CD8-positive, alpha-beta memory T cell (primary cell): ENCODE measurements at regions not wholly inside any gene's neighbourhood (a gene's known extent, or its start where the extent isn't known, plus 50 kb on each side); places are given as distances from the start of the nearest gene placed in this dataset.

Experiments used
- CTCF ChIA-PET: fragments of 350-600 bp; sonication (Branson Sonifier 250); formaldehyde crosslinking; loops from one replicate; lab custom pipeline; 2021; ENCODE audit warnings: antibody characterized with exemption; lab: Charles Lee
- POLR2A ChIA-PET: fragments of 350-600 bp; sonication (Branson Sonifier 250); formaldehyde crosslinking; loops from one replicate; lab custom pipeline; 2021; ENCODE audit warnings: antibody characterized with exemption; lab: Charles Lee
- DNase-seq, 5 donors: peaks; one replicate each; pipeline versions ENCODE4 v3.0.0 to v3.0.0-alpha.2; 2020 to 2022; ENCODE audit warnings: mixed read lengths in 1 of 5
- H3K27ac ChIP-seq: one replicate; pipeline ENCODE4 v1.7.0; 2013; ENCODE audit warnings: low read depth, mild to moderate bottlenecking, low read length, moderate library complexity
- H3K27me3 ChIP-seq: 2 replicates; pipeline ENCODE4 v1.7.0; 2013; ENCODE audit warnings: low read length, mild to moderate bottlenecking; ENCODE audit not compliant: insufficient read depth, poor library complexity, severe bottlenecking
- H3K36me3 ChIP-seq: 2 replicates; pipeline ENCODE4 v1.7.0; 2013; ENCODE audit warnings: mild to moderate bottlenecking, low read length, moderate library complexity; ENCODE audit not compliant: insufficient read depth
- H3K4me1 ChIP-seq: 2 replicates; pipeline ENCODE4 v1.7.0; 2013; ENCODE audit warnings: mild to moderate bottlenecking, low read length, moderate library complexity; ENCODE audit not compliant: insufficient read depth
- H3K4me3 ChIP-seq: 2 replicates; pipeline ENCODE4 v1.7.0; 2013; ENCODE audit warnings: mild to moderate bottlenecking, low read length
- H3K9me3 ChIP-seq: 2 replicates; pipeline ENCODE4 v1.7.0; 2013; ENCODE audit warnings: mild to moderate bottlenecking, low read length
- H3K27ac Mint-ChIP-seq, 8 donors: one replicate each; pipeline ENCODE4 v1.8.0; 2020 to 2021; ENCODE audit warnings: mixed read lengths in 8 of 8, mild to moderate bottlenecking in 6 of 8, inconsistent platforms in 3 of 8, moderate library complexity in 3 of 8
- H3K27me3 Mint-ChIP-seq, 2 donors: one replicate each; pipeline ENCODE4 v1.8.0; 2020 to 2021; ENCODE audit warnings: mixed read lengths in 2 of 2, mild to moderate bottlenecking in 1 of 2, moderate library complexity in 1 of 2
- H3K36me3 Mint-ChIP-seq, 3 donors: one replicate each; pipeline ENCODE4 v1.8.0; 2020 to 2021; ENCODE audit warnings: mixed read lengths in 3 of 3, inconsistent platforms in 1 of 3, mild to moderate bottlenecking in 1 of 3
- H3K4me1 Mint-ChIP-seq, 3 donors: one replicate each; pipeline ENCODE4 v1.8.0; 2020 to 2021; ENCODE audit warnings: mixed read lengths in 3 of 3, inconsistent platforms in 1 of 3, mild to moderate bottlenecking in 1 of 3
- H3K4me3 Mint-ChIP-seq, 7 donors: one replicate each; pipeline ENCODE4 v1.8.0; 2020 to 2021; ENCODE audit warnings: mixed read lengths in 7 of 7, mild to moderate bottlenecking in 6 of 7, moderate library complexity in 4 of 7, inconsistent platforms in 2 of 7
- H3K9me3 Mint-ChIP-seq, 5 donors: one replicate each; pipeline ENCODE4 v1.8.0; 2020 to 2022; ENCODE audit warnings: mixed read lengths in 5 of 5, mild to moderate bottlenecking in 3 of 5, moderate library complexity in 2 of 5, inconsistent platforms in 1 of 5

- no peak overlapping the region for H3K4me3 ChIP-seq
- no peak overlapping the region for H3K27ac ChIP-seq
- Mint-ChIP-seq H3K4me3 (no peak overlapping the region), H3K27ac (no peak overlapping the region), H3K9me3 (no peaks in the 10 kb centered on the region), H3K27me3 (peaks cover 0 to 1% of the 10 kb centered on the region in 2 donors), H3K36me3 (no peaks in the 10 kb centered on the region), H3K4me1 (no peaks in the 10 kb centered on the region)
- no peaks in the 10 kb centered on the region for H3K36me3 ChIP-seq
- DNase-seq = no peak
- no peaks in the 10 kb centered on the region for H3K4me1 ChIP-seq
- ChIA-PET POLR2A (no interaction called here), CTCF (no interaction called here)
- H3K9me3 ChIP-seq = no peaks in the 10 kb centered on the region
- H3K27me3 ChIP-seq = no peaks in the 10 kb centered on the region
These were observed 439.5 kb upstream of the ZEB2 start for GRCh38 chr2:144959416-144959815.

GRCh38 chr2:144950899-144951560, 431.1 kb upstream of the ZEB2 start:
- ChIA-PET CTCF (no interaction called here), POLR2A (no interaction called here)
- H3K4me1 ChIP-seq = no peaks in the 10 kb centered on the region
- no peak overlapping the region for H3K27ac ChIP-seq
- no peaks in the 10 kb centered on the region for H3K27me3 ChIP-seq
- Mint-ChIP-seq H3K27me3 (peaks cover 2 to 3% of the 10 kb centered on the region in 2 donors), H3K36me3 (no peaks in the 10 kb centered on the region), H3K4me3 (no peak overlapping the region), H3K9me3 (no peaks in the 10 kb centered on the region), H3K4me1 (peaks cover 0 to 4% (median 0%) of the 10 kb centered on the region in 3 donors), H3K27ac (peak overlapping the region in 1 of 8 donors; percentile 69)
- H3K36me3 ChIP-seq = no peaks in the 10 kb centered on the region
- no peaks in the 10 kb centered on the region for H3K9me3 ChIP-seq
- no peak for DNase-seq
- no peak overlapping the region for H3K4me3 ChIP-seq

DNA sequence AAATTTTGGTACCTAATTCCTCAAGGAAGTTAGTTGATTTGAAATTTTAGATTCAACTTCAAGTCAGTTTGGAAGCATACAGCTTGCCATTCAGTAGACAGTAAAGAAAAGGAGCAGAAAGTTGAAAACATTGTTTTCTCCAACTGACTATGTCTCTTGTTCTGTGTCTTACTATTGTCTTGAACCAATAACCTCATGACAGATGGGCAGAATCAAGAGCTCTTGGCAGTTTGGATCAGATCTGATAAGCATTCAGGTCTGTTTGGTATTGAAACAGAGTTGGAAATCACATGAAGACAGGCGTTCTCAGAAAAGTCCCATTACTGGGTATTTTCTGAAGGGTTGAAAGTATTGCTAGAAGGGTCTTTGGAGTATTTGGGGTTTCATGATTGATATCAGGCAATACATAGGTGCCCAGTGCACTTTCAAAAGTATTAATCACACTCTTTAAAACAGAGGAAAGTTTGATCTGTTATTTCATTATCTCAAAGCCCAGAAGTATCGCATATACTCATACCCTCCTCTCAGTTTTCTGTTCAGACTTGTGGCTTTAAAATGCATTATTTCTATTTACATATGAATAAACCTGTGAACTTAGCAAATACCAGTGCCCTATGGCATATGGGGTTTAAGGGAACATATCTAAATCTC, 428.4 kb upstream of the ZEB2 start:
- peaks cover 2 to 7% of the 10 kb centered on the region in 2 donors for H3K27me3 Mint-ChIP-seq
- no peak overlapping the region for H3K4me3 Mint-ChIP-seq
- no peaks in the 10 kb centered on the region for H3K36me3 ChIP-seq
- no peaks in the 10 kb centered on the region for H3K4me1 ChIP-seq
- peaks cover 0 to 4% (median 0%) of the 10 kb centered on the region in 3 donors for H3K4me1 Mint-ChIP-seq
- ChIA-PET POLR2A (no interaction called here), CTCF (no interaction called here)
- no peaks in the 10 kb centered on the region for H3K36me3 Mint-ChIP-seq
- no peak overlapping the region for H3K4me3 ChIP-seq
- no peak overlapping the region for H3K27ac Mint-ChIP-seq
- H3K9me3 Mint-ChIP-seq = no peaks in the 10 kb centered on the region
- H3K27me3 ChIP-seq = no peaks in the 10 kb centered on the region
- no peaks in the 10 kb centered on the region for H3K9me3 ChIP-seq
- no peak overlapping the region for H3K27ac ChIP-seq
- no peak for DNase-seq

DNA sequence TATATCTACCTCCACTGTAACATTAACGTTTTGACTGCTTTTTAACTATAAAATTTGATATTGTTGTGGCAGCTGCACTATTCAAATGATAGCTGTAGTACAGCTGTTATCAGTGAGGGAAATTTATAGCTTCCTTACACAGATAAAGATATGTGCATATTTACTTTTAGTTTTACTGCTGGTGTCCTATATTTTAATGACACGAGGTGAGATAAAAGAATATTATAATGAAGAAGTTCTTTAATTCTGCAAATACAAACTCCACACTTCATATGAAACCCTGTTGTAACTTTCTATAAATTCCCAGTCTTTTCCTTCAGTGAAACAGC, 427.8 kb upstream of the ZEB2 start:
- Histone ChIP-seq H3K9me3 (no peaks in the 10 kb centered on the region), H3K27ac (no peak overlapping the region), H3K36me3 (no peaks in the 10 kb centered on the region), H3K27me3 (no peaks in the 10 kb centered on the region), H3K4me3 (no peak overlapping the region), H3K4me1 (no peaks in the 10 kb centered on the region)
- no peaks in the 10 kb centered on the region for H3K36me3 Mint-ChIP-seq
- no peak for DNase-seq
- POLR2A ChIA-PET = no interaction called here
- no peak overlapping the region for H3K27ac Mint-ChIP-seq
- H3K4me3 Mint-ChIP-seq = no peak overlapping the region
- no peaks in the 10 kb centered on the region for H3K9me3 Mint-ChIP-seq
- CTCF ChIA-PET = no interaction called here
- peaks cover 2 to 7% of the 10 kb centered on the region in 2 donors for H3K27me3 Mint-ChIP-seq
- peaks cover 0 to 4% (median 0%) of the 10 kb centered on the region in 3 donors for H3K4me1 Mint-ChIP-seq

DNA sequence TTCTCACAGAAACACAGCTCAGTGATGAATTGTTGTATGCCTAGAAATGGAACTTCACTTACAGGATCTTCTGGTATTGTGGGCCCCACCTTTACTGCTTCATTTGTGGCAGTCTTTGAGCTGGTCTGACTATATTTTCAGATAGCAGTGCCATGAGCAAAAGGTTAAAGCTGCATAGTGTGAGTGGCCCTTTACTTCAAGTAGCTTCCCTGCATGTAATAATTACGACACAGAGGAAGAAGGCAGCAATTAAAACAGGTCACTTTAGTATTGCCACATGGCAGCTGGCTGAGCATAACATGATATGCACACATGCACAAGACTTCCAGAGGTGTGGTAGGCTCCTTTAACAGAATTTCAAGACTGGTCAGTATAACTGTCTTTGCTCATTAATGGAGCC, 426.3 kb upstream of the ZEB2 start:
- Mint-ChIP-seq H3K4me1 (peaks cover 0 to 4% (median 0%) of the 10 kb centered on the region in 3 donors), H3K27ac (no peak overlapping the region), H3K4me3 (no peak overlapping the region), H3K9me3 (no peaks in the 10 kb centered on the region), H3K27me3 (peaks cover 2 to 7% of the 10 kb centered on the region in 2 donors), H3K36me3 (no peaks in the 10 kb centered on the region)
- Histone ChIP-seq H3K36me3 (no peaks in the 10 kb centered on the region), H3K27ac (no peak overlapping the region), H3K9me3 (no peaks in the 10 kb centered on the region), H3K4me1 (no peaks in the 10 kb centered on the region), H3K4me3 (no peak overlapping the region), H3K27me3 (no peaks in the 10 kb centered on the region)
- DNase-seq = no peak
- POLR2A ChIA-PET = no interaction called here
- CTCF ChIA-PET = interaction anchor here (0.6 to 1.4 kb wide), 2 partner anchors 14 to 48 kb away, joined by 3 read pairs; no protein-coding TSS in a partner anchor

GRCh38 chr2:144944546-144945220, 424.8 kb upstream of the ZEB2 start:
- H3K36me3 ChIP-seq = no peaks in the 10 kb centered on the region
- H3K27ac Mint-ChIP-seq = no peak overlapping the region
- no peak for DNase-seq
- no peaks in the 10 kb centered on the region for H3K27me3 ChIP-seq
- peaks cover 0 to 4% (median 0%) of the 10 kb centered on the region in 3 donors for H3K4me1 Mint-ChIP-seq
- no peak overlapping the region for H3K27ac ChIP-seq
- no peak overlapping the region for H3K4me3 ChIP-seq
- H3K9me3 Mint-ChIP-seq = no peaks in the 10 kb centered on the region
- no peaks in the 10 kb centered on the region for H3K36me3 Mint-ChIP-seq
- H3K27me3 Mint-ChIP-seq = peaks cover 2 to 7% of the 10 kb centered on the region in 2 donors
- POLR2A ChIA-PET = no interaction called here
- no peak overlapping the region for H3K4me3 Mint-ChIP-seq
- no peaks in the 10 kb centered on the region for H3K9me3 ChIP-seq
- no peaks in the 10 kb centered on the region for H3K4me1 ChIP-seq
- CTCF ChIA-PET = no interaction called here

- no peaks in the 10 kb centered on the region for H3K27me3 ChIP-seq
- DNase-seq = no peak
These were observed 424.1 kb upstream of the ZEB2 start for GRCh38 chr2:144943986-144944385.

DNA sequence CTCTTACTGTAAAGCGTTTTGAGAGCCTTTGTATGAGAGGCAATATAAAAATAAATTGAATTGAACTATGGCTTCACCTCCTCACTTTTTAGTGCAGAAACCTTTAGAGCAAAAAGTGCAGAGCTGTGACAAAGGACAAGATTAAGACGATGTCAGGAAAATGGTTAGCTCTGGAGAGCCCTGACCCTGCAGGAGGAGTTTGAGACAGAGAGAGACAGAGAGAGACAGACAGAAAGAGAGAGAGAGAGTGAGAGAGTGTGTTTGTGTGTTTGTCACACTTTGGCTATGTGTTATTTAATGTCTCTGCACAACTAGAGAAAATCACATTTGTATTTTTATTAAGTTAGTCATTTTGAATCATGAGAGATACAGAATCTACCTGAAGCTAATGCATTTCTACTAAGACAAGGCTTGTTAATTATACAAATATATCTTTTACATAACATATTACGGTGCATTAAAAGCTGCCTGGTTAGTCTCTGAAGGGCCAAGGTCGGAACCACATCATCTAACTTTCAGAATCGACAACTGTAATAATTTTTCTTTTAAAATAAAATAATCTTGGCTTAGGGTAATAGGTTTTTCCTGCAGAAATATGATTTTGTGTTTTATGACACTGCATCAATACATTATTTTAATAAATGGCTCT, 423.5 kb upstream of the ZEB2 start:
- Mint-ChIP-seq H3K27ac (no peak overlapping the region), H3K4me3 (no peak overlapping the region), H3K9me3 (no peaks in the 10 kb centered on the region), H3K4me1 (no peaks in the 10 kb centered on the region), H3K36me3 (no peaks in the 10 kb centered on the region), H3K27me3 (peaks cover 0 to 4% of the 10 kb centered on the region in 2 donors)
- Histone ChIP-seq H3K27me3 (no peaks in the 10 kb centered on the region), H3K4me1 (no peaks in the 10 kb centered on the region), H3K4me3 (no peak overlapping the region), H3K36me3 (no peaks in the 10 kb centered on the region), H3K9me3 (no peaks in the 10 kb centered on the region), H3K27ac (no peak overlapping the region)
- POLR2A ChIA-PET = no interaction called here
- CTCF ChIA-PET = no interaction called here
- no peak for DNase-seq

More at GRCh38 chr2:144943986-144944385, 424.1 kb upstream of the ZEB2 start:
- Histone ChIP-seq H3K4me1 (no peaks in the 10 kb centered on the region), H3K36me3 (no peaks in the 10 kb centered on the region), H3K4me3 (no peak overlapping the region), H3K27ac (no peak overlapping the region), H3K9me3 (no peaks in the 10 kb centered on the region)
- Mint-ChIP-seq H3K4me1 (peaks cover 0 to under 1% (median 0%) of the 10 kb centered on the region in 3 donors), H3K27ac (no peak overlapping the region), H3K36me3 (no peaks in the 10 kb centered on the region), H3K9me3 (no peaks in the 10 kb centered on the region), H3K4me3 (no peak overlapping the region), H3K27me3 (peaks cover 0 to 5% of the 10 kb centered on the region in 2 donors)
- CTCF ChIA-PET = no interaction called here
- POLR2A ChIA-PET = no interaction called here
